HEK293T (cell line): ENCODE measurements at regions not wholly inside any gene's neighbourhood (a gene's known extent, or its start where the extent isn't known, plus 50 kb on each side); places are given as distances from the start of the nearest gene placed in this dataset.

Experiments used
- CTCF ChIA-PET: fragments of 350-600 bp; formaldehyde crosslinking; extraction: SDS; loops from one replicate; lab custom pipeline; 2021; ENCODE audit warnings: antibody characterized with exemption, inconsistent platforms; lab: Yijun Ruan, JAX
- POLR2A ChIA-PET: fragments of 350-600 bp; formaldehyde crosslinking; extraction: SDS; loops from one replicate; lab custom pipeline; 2020; ENCODE audit warnings: antibody characterized with exemption, inconsistent platforms; lab: Yijun Ruan, JAX
- DNase-seq: peaks from one replicate; pipeline ENCODE4 v3.0.0; 2012; ENCODE audit warnings: mixed read lengths; ENCODE audit errors: extremely low spot score
- ARNT ChIP-seq: fragments of 450-650 bp; IDR thresholded peaks from 2 replicates; pipeline ENCODE4 v1.6.1; 2017; ENCODE audit warnings: mild to moderate bottlenecking
- BHLHE40 ChIP-seq: fragments of 450-650 bp; IDR thresholded peaks from 2 replicates; pipeline ENCODE4 v1.6.1; 2016; ENCODE audit warnings: mild to moderate bottlenecking, moderate library complexity, borderline replicate concordance
- CTBP1 ChIP-seq: fragments of 450-650 bp; IDR thresholded peaks from 2 replicates; pipeline ENCODE4 v1.6.1; 2016; ENCODE audit warnings: borderline replicate concordance
- ELF4 ChIP-seq: fragments of 450-650 bp; IDR thresholded peaks from 2 replicates; pipeline ENCODE4 v1.6.1; 2017; ENCODE audit warnings: antibody characterized with exemption
- FOXA1 ChIP-seq: fragments of 450-650 bp; IDR thresholded peaks from 2 replicates; pipeline ENCODE4 v1.6.1; 2016; ENCODE audit warnings: mild to moderate bottlenecking
- FOXK2 ChIP-seq: fragments of 450-650 bp; IDR thresholded peaks from 2 replicates; pipeline ENCODE4 v1.6.1; 2016; ENCODE audit warnings: mild to moderate bottlenecking
- FOXM1 ChIP-seq: fragments of 450-650 bp; IDR thresholded peaks from 2 replicates; pipeline ENCODE4 v1.6.1; 2017; ENCODE audit warnings: mild to moderate bottlenecking, borderline replicate concordance
- HDGF ChIP-seq: fragments of 450-650 bp; IDR thresholded peaks from 2 replicates; pipeline ENCODE4 v1.6.1; 2017; ENCODE audit warnings: antibody characterized with exemption, borderline replicate concordance
- L3MBTL2 ChIP-seq: fragments of 450-650 bp; conservative IDR thresholded peaks from 2 replicates; pipeline ENCODE4 v1.6.1; 2016; ENCODE audit warnings: mild to moderate bottlenecking
- LEF1 ChIP-seq: fragments of 450-650 bp; IDR thresholded peaks from 2 replicates; pipeline ENCODE4 v1.6.1; 2017; ENCODE audit warnings: mild to moderate bottlenecking, borderline replicate concordance
- NFRKB ChIP-seq: fragments of 450-650 bp; IDR thresholded peaks from 2 replicates; pipeline ENCODE4 v1.6.1; 2016; ENCODE audit warnings: mild to moderate bottlenecking, moderate library complexity
- SP1 ChIP-seq: fragments of 450-650 bp; IDR thresholded peaks from 2 replicates; pipeline ENCODE4 v1.6.1; 2017
- SUZ12 ChIP-seq: fragments of 450-650 bp; IDR thresholded peaks from 2 replicates; pipeline ENCODE4 v1.6.1; 2016; ENCODE audit warnings: mild to moderate bottlenecking
- TARDBP ChIP-seq: fragments of 450-650 bp; IDR thresholded peaks from 2 replicates; pipeline ENCODE4 v1.6.1; 2016
- ZNF384 ChIP-seq: fragments of 450-650 bp; IDR thresholded peaks from 2 replicates; pipeline ENCODE4 v1.6.1; 2016
- TF ChIP-seq, protein P1 (sequence below): fragments of 450-650 bp; IDR thresholded peaks from 2 replicates; pipeline ENCODE4 v1.6.1; 2016

DNA sequence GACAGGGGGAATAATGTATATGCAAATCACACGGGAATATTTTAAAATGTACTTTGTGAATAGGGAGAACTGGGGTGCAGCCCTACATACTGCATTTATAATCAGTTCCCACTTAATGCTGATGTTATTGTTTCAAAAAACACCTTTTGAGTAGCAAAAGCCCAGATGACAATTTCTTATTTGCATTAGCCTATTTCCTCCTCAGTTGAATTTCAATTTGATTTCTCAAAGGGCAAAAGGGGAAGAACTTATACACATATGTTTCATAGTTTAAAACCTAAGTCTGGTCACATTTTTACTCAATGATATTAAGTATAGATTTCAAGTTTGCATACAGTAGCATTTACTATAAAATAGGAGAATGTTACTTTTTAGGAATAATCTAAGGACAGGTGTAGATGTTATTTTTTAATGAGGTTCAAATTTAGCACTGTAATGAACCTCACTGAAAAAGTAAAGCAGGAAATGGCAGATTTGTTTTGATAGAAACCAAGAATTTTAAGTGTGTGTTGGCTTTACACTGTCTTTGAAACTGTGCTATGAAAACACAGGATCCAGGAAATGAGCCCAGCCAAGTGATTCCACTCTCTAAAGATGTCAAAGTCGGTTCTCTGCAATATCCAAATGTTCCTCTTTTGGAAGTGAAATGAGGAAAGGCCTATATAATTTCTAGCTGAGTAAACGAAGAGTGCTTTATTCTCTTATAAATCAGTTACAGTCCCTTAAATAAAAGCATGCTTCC lies 367.4 kb downstream of the BTG1 start:
- TF ChIP-seq FOXM1 = no peak
- no peak for TF ChIP-seq NFRKB
- TF ChIP-seq BHLHE40 = no peak
- no peak for TF ChIP-seq LEF1
- no peak for TF ChIP-seq ARNT
- TF ChIP-seq, protein P1, sequence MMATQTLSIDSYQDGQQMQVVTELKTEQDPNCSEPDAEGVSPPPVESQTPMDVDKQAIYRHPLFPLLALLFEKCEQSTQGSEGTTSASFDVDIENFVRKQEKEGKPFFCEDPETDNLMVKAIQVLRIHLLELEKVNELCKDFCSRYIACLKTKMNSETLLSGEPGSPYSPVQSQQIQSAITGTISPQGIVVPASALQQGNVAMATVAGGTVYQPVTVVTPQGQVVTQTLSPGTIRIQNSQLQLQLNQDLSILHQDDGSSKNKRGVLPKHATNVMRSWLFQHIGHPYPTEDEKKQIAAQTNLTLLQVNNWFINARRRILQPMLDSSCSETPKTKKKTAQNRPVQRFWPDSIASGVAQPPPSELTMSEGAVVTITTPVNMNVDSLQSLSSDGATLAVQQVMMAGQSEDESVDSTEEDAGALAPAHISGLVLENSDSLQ = no peak
- TF ChIP-seq HDGF = no peak
- TF ChIP-seq SUZ12 = no peak
- TF ChIP-seq CTBP1 = no peak
- TF ChIP-seq SP1 = no peak
- no peak for TF ChIP-seq ZNF384
- no peak for TF ChIP-seq TARDBP
- no peak for TF ChIP-seq ELF4
- TF ChIP-seq FOXK2 = no peak
- no peak for TF ChIP-seq L3MBTL2
- no peak for TF ChIP-seq FOXA1
- CTCF ChIA-PET = interaction anchor here (0.8 kb wide), 1 partner anchor 404 kb away, joined by 3 read pairs; no protein-coding TSS in a partner anchor
- DNase-seq = no peak
- POLR2A ChIA-PET = no interaction called here

DNA sequence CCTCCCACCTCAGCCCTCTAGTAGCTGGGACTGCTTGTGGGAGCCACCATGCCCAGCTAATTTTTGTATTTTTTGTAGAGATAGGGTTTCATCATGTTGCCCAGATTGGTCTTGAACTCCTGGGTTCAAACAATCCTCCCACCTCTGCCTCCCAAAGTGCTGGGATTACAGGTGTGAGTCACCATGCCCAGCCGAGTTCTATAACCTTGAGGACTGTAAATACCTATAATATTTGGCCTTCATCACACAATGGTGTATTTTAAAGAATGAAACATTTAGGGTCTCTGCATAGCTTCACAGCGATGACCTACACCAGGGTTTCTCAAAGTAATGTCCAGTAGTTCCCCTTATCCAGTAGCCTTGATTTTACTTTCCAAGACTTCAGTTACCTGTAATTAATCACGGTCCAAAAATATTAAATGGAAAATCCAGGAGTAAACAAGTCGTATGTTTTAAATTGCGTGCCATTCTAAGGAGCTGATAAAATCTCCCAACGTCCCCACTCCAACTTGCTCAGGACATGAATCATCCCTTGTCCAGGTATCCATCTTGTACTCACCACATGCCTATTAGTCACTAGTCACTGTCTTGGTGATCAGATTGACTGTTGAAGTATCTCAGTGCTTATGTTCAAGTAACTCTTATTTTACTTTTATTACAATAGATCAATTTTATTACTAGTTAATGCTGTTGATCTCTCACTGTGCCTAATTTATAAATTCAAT lies 368.2 kb downstream of the BTG1 start:
- TF ChIP-seq LEF1 = no peak
- TF ChIP-seq FOXM1 = no peak
- no peak for TF ChIP-seq FOXK2
- no peak for TF ChIP-seq FOXA1
- TF ChIP-seq, protein P1 = no peak
- no peak for TF ChIP-seq CTBP1
- TF ChIP-seq TARDBP = no peak
- TF ChIP-seq ZNF384 = no peak
- no peak for TF ChIP-seq NFRKB
- no peak for TF ChIP-seq ARNT
- no peak for TF ChIP-seq ELF4
- TF ChIP-seq BHLHE40 = no peak
- no peak for TF ChIP-seq SUZ12
- no peak for TF ChIP-seq L3MBTL2
- TF ChIP-seq HDGF = no peak
- TF ChIP-seq SP1 = no peak
- POLR2A ChIA-PET = interaction anchor here (0.6 kb wide), 1 partner anchor 366 kb away, joined by 3 read pairs; no protein-coding TSS in a partner anchor
- CTCF ChIA-PET = no interaction called here
- DNase-seq = no peak

DNA sequence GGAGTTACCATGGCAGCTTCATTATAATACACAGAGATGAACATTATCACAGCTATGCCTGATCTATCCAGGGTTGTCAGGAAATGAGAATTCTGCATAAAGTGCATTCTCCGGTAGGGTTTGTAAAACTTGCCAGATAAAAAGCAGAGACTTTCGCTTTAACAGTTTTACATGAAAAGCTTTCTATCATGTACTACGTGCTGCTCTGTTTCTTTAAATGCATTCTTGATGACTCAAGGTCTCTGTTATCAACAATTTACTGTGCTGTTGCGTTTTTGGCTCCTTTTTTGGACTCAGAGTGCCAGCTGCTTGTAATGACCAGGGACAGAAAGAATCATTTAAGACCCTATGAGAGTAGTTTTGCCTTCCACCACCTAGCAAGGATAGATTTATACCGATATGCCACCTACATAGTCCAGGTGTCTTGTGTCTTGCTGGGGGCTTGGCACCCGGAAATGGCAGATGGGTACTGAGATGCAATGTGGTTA lies 371.2 kb downstream of the BTG1 start:
- DNase-seq = no peak
- POLR2A ChIA-PET = no interaction called here
- TF ChIP-seq FOXM1 = no peak
- TF ChIP-seq ZNF384 = no peak
- TF ChIP-seq NFRKB = no peak
- no peak for TF ChIP-seq L3MBTL2
- TF ChIP-seq FOXA1 = no peak
- TF ChIP-seq, protein P1 = no peak
- TF ChIP-seq SUZ12 = no peak
- TF ChIP-seq SP1 = no peak
- TF ChIP-seq FOXK2 = no peak
- TF ChIP-seq HDGF = no peak
- CTCF ChIA-PET = no interaction called here

DNA sequence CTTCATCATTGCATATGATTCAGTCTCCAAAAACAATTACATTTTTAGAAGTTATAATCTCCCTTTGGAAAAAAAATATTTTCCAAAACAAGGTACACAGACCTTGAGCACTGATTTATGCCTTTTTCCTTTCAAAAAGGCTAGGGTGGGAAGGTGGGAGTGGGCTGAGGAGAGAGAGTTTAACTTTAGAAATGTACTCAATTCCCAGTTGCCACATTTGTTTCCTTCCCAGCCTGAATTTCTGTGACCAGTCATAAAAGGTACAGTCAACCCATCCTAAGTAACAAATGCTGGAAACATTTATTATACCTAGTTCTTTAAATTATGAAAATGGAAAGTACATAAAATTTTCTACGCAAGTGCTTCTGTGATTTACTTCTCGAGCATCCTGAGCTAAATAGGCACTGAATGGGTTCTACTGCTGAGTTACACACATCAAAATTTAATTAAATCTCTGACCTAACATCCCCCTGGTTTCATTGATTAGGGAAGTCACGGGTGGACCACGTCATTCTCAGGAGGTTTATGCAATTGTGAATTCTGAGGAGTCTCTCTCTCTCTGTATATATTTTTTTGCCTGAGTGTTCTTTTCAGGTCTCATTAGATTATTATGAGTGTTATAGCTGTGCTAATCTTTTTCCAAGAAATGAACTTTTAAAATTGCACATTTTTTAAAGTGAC lies 371.8 kb downstream of the BTG1 start:
- ChIA-PET POLR2A (no interaction called here), CTCF (no interaction called here)
- no peak for DNase-seq
- TF ChIP-seq FOXK2 = no peak
- no peak for TF ChIP-seq LEF1
- no peak for TF ChIP-seq SUZ12
- TF ChIP-seq ELF4 = no peak
- no peak for TF ChIP-seq FOXM1
- TF ChIP-seq ZNF384 = no peak

DNA sequence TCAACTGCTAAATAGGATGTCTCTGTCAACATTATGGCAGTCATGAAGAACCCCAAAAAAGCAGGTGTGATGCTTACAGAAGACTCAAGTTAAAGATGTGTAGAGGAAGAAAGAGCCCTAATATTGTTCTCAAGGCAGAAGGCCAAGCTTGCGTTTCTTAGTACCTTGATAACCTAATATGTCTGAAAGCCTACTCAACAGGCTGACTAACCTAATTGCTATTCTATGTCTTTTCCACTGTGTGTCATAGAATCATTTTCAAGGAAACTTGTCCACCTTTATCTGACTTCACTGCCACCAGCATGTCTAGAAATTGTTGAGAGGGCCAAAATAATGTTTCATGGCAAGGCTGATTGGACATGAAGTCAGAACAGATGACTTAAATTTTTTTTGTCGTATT lies 373.2 kb downstream of the BTG1 start:
- no peak for TF ChIP-seq FOXK2
- TF ChIP-seq CTBP1 = no peak
- TF ChIP-seq BHLHE40 = no peak
- POLR2A ChIA-PET = no interaction called here
- DNase-seq = no peak
- CTCF ChIA-PET = no interaction called here

DNA sequence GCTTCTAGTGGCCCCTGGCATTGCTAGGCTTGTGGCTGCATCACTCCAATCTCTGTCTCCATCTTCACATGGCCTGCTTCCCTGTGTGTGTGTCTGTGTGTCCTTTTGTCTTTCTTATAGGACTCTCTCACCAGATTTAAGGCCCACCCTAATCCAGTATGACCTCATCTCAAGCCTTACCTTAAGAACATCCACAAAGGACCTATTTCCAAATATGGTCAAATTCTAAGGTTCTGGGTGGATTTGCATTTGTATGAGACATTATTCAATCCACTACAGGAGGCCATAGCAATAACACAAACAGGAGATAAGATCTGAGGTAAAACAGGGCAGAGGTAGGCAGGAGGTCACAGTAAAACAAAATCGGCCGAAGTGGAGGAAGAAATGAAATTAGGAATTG lies 375.9 kb downstream of the BTG1 start:
- no peak for DNase-seq
- ChIA-PET POLR2A (no interaction called here), CTCF (no interaction called here)
- TF ChIP-seq SUZ12 (no peak), SP1 (no peak), LEF1 (no peak), ELF4 (no peak), ZNF384 (no peak), L3MBTL2 (no peak), NFRKB (no peak)
